CD4-positive, alpha-beta T cell treated with Interleukin-6 at 100 ng/mL for 8 hours (primary cell): ENCODE measurements at regions not wholly inside any gene's neighbourhood (a gene's known extent, or its start where the extent isn't known, plus 50 kb on each side); places are given as distances from the start of the nearest gene placed in this dataset.

Experiments used
- DNase-seq: peaks from one replicate; pipeline ENCODE4 v3.0.0-alpha.2; 2020; ENCODE audit warnings: mixed read lengths, low spot score

- DNase-seq, result no peak
These were observed 384.8 kb upstream of the TGFBR2 start for GRCh38 chr3:30221619-30222018.

GRCh38 chr3:30222441-30222840 is 384.0 kb upstream of the TGFBR2 start:
- no peak for DNase-seq

GRCh38 chr3:30225021-30225420 is 381.4 kb upstream of the TGFBR2 start:
- DNase-seq, result no peak

- DNase-seq, result no peak
These were observed 379.7 kb upstream of the TGFBR2 start for GRCh38 chr3:30226601-30227151.

GRCh38 chr3:30227571-30228301 is 378.7 kb upstream of the TGFBR2 start:
- DNase-seq, result no peak

- no peak for DNase-seq
These were observed 378.1 kb upstream of the TGFBR2 start for GRCh38 chr3:30228302-30228631.

GRCh38 chr3:30231277-30232141 is 374.9 kb upstream of the TGFBR2 start:
- no peak for DNase-seq

GRCh38 chr3:30232142-30232541 is 374.3 kb upstream of the TGFBR2 start:
- no peak for DNase-seq

- DNase-seq, result no peak
These were observed 372.3 kb upstream of the TGFBR2 start for GRCh38 chr3:30233913-30234646.

- DNase-seq, result no peak
These were observed 370.4 kb upstream of the TGFBR2 start for GRCh38 chr3:30236011-30236410.

GRCh38 chr3:30241721-30242120 is 364.7 kb upstream of the TGFBR2 start:
- DNase-seq, result no peak

- no peak for DNase-seq
These were observed 360.4 kb upstream of the TGFBR2 start for GRCh38 chr3:30245858-30246622.

GRCh38 chr3:30248423-30248822 is 358.0 kb upstream of the TGFBR2 start:
- DNase-seq, result no peak

GRCh38 chr3:30252474-30252873 is 353.9 kb upstream of the TGFBR2 start:
- DNase-seq, result no peak

- DNase-seq, result no peak
These were observed 352.6 kb upstream of the TGFBR2 start for GRCh38 chr3:30253832-30254231.

GRCh38 chr3:30256474-30256873 is 349.9 kb upstream of the TGFBR2 start:
- no peak for DNase-seq

GRCh38 chr3:30258426-30259392 is 347.7 kb upstream of the TGFBR2 start:
- DNase-seq, result no peak

GRCh38 chr3:30259730-30260129 is 346.7 kb upstream of the TGFBR2 start:
- DNase-seq, result no peak

GRCh38 chr3:30260762-30261161 is 345.6 kb upstream of the TGFBR2 start:
- no peak for DNase-seq

GRCh38 chr3:30263238-30263924 is 343.0 kb upstream of the TGFBR2 start:
- peak; percentile 2 for DNase-seq
